Femur (tissue), 1 donor: ENCODE measurements at regions not wholly inside any gene's neighbourhood (a gene's known extent, or its start where the extent isn't known, plus 50 kb on each side); places are given as distances from the start of the nearest gene placed in this dataset.
"Not testable (repeated sequence)": the region's sequence is repeated elsewhere in the genome, so short reads cannot be mapped to it uniquely, and the experiment has no call there.

Experiments used
- DNase-seq: peaks from one replicate; pipeline ENCODE4 v3.0.0-alpha.2; 2017

DNA sequence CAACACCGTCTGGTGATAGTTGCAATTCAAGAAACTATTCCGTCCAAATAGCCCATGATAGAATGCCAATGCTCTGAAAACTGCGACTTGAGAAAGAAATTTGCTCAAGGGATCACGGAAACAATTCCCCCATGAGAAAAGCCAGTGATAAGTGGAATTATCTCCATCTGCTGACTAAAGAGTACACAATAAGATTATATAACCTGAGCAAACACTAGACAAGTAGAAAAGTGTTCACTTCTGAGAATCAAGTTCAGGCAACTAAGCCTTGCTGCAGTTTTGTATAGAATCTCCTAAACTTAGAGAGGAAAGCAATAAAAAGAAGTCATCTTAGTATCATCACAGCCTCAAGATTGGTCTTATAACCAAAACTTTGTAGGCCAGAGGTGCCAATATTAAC is 336.3 kb upstream of the NRXN1 start:
- no peak for DNase-seq

GRCh38 chr2:51350100-51350499 is 318.2 kb upstream of the NRXN1 start:
- DNase-seq = no peak

DNA sequence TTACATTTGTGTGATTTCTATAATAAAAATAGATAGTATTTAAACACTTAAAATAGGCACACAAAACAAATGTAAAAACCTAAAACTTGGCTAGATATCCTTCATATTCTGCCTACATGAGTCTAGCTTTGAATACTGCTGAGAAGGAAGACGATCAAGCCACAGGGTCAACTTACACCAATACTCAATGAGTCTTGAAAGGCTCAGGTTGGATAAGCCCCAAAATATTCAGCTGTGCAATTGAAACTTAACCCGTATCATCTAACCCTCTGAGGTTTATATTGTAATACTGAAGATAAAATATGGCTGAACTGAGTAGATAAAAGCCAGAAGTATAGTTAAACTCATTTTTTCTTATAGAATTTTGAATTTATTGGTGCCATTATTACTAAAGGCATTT is 313.0 kb upstream of the NRXN1 start:
- no peak for DNase-seq

GRCh38 chr2:51335087-51336058 is 303.4 kb upstream of the NRXN1 start:
- no peak for DNase-seq

DNA sequence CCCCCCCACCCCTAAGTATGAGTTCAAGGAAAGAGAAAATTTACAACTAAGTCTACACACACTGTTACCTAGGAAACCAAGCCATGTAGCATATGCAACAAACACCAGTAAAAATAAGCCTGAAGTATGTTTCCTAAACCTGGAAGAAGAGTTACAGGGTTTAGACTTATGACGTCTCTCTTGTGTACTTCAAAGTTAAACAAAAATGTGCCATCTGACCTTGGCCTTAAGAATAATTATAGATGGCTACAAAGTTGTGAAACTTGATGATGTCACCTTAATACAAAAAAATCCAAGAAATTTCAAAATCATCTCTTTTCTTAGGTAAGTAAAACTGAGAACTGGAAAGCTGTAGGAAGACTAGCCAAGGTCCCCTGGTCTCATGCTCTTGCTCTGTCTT is 297.6 kb upstream of the NRXN1 start:
- DNase-seq = no peak

DNA sequence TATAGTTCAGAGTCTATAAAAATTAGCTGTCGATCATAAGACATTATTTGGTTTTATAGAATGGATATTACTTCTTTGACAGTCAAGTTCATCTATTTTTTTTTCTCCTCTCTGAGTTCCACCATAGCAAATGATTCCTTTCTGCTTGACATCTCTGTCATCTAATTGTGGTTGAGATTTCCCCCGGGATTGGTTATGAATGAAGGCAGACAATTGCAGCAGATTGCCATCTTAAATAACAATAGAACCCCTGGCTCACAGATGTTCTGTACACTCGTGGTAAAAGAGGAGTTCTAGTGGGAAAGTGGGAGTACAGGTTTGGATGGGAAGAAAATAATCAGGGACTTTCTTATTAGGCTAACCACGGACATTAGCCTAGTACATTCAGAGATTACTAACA is 292.1 kb upstream of the NRXN1 start:
- no peak for DNase-seq

DNA sequence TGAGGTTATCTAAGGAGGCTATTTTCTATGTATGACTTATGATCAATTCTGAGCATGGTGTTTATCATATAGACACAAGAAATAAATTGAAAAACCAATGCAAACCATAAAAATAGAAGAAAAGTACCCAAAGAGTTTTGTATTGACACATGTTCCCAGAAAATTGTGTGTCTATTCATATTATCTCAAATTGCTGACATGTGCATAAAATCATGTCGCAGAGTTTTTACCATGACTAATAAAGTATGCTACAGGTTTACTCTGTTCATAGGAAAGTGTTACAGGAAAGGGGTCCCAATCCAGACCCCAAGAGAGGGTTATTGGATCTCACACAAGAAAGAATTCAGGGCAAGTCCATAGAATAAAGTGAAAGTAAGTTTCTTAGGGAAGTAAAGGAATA is 290.7 kb upstream of the NRXN1 start:
- no peak for DNase-seq

DNA sequence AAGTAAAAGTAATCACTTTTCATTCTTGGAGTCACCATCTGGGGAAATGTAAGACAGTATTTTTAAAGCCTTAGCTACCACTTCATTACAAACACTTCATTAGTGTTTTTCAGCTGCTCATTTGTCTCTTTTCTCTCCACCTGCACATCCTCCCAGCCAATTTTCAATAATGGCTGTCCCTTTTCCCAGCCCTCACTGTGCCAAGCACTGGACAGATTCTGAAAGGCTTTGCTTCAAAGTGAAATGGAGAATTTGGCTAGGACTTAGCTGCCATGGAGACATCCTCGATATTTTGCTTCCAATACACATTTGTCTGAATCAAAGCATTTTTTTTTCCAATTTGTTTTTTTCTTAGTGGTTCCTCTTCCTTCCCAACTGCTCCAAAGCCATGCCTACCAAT is 272.4 kb upstream of the NRXN1 start:
- peak; percentile 32 for DNase-seq

DNA sequence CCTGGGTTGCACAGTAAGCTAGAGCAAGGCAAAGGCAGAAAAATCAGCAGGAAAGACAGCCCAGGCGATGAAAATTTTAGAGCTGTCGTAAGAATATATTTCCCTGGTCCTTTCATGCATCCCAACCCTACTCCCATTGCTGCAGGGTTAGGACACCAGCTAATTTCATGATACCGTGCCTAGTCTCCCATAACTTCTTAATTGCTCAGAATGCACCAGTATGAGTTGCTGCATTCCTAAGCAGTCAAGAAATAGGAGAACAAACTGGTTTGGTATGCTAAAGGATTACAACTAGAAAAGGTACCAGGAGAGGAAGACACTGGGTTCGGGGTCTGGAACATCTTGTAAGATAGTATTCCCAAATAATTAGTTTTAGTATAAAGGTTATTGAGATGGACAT is 269.4 kb upstream of the NRXN1 start:
- DNase-seq = no peak

DNA sequence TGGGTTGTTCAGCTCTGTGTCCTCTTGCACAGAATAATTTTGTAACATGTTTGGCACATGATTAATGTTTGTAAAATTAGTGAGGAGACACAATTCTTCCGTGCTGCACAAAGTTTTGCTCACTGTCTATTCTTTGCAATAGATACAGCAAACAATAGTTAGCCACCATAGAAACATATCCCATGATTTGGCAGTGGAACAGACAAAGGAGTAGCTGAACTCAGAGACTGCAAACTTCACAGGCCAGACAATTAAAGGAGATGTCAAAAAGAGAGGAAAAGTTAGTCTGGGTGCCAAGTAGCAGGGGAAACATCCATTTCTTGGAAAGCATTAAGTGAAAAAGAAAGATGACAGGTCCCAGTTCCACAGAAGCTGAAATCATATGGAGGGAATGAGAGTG is 267.4 kb upstream of the NRXN1 start:
- DNase-seq = no peak

GRCh38 chr2:51297488-51297887 is 265.6 kb upstream of the NRXN1 start:
- DNase-seq = no peak

DNA sequence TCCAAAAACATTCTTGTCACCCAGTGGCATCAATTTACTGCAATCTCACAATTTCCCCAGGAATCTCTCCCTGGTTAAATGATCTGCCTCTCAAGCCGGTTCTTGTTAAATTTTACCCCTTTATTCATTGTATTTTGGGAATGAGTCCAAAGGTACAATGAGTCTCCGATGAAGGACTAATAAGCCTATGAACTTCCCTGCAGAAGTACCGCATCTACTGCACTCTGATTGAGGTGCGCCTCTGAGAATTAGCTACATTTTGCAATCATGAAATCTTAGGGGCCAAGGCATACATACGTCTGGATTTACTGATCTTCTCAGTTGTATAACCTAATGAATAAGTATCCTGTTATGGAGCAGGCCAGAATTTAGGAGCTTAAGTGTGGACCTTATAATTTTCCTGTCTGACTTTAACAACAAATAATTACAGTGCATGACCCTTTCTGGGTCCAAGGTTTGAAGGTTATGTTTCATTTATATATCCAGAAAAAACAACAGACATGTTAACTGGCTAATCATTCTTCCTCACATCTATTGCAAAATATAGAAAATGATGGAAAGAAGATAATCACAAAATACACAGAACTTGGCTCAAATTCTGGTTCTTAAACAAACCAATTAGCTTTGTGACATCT is 261.8 kb upstream of the NRXN1 start:
- no peak for DNase-seq

DNA sequence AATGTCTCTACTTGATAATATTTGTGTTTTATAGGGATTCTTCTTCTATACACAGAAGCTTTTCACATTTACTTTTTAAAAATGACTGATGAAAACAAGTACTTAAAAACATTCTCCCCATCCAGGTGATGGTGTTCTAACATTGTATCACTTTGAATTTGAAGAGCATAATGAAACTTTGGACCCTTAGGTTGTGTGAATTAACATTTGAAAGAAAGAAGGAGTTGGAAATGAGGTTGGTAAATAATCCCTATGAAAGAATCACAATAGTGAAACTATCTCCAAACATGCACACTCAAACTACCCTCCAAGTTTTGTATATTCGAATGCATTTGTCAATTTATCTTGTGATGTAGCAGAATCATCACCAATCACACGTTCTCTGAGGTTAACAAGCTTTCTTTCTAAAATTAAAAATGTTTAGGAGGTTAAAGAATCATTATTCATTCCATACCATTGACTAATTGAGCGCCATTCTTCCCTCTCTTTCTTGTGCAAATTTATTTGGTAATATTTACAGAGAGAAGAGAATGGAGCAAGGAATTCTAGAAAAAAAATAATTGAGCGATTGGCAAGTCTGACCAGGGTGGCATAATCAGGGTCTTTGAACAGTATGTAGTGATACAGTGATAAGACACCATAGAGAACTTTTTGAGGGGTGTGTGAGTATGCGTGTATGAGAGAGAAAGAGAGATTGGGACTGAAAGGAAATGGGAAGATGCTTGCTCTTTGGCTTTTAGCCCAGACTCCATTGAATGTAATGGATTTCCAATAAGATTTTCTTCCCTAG is 260.0 kb upstream of the NRXN1 start:
- no peak for DNase-seq

DNA sequence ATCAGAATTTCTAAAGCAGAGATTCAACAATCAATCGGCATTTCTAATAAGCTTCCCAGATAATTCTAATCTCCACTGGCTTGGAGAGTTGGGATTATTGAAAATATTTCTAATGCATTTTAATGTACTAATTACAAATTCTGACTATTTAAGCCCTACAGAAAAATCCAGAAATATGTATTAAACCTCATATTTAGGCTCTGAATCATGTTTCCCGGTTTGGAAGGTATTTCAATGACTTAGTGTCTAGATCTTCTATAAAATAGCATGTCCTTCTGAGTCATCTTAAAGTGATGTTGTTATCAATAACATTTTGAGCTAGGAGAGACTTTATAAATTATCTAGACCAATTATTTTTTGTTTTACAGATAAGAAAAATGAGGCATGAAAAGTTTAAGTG is 258.8 kb upstream of the NRXN1 start:
- DNase-seq = no peak

GRCh38 chr2:51289045-51289444 is 257.1 kb upstream of the NRXN1 start:
- DNase-seq = no peak

DNA sequence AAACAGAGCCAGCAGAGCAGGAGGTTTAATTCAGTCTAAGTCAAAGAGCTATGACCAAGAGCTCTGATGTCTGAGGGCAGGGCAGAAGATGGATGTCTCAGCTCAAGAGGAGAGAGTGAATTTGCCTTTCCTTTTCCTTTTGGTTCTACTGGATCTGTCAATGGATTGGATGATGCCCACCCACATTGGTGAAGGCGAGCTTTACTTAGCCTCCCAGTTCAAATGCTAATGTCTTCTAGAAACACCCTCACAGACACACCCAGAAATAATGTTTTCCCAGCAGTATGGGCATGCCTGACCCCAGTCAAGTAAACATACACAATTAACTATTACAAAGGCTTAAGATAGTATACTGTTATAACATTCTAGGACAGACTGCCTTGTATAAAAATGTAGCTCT is 236.3 kb upstream of the NRXN1 start:
- DNase-seq = no peak

DNA sequence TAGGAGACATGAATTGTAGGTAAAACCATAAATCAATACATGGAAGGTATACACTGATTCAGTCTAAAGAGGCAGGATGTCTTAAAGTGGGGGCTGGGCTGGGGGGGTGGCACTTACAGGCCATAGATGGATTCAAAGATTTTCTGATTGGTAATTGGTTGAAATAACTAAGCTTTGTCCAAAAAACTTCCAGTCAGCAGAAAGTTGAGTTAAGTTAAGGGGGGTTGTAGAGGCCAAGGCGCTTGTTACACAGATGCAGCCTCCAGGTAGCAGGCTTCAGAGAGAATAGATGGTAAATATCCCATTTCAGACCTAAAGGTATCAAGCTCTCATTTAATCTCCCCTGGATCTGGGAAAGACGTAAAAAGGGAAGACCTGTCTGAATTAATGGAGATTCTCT is 233.6 kb upstream of the NRXN1 start:
- DNase-seq = no peak

DNA sequence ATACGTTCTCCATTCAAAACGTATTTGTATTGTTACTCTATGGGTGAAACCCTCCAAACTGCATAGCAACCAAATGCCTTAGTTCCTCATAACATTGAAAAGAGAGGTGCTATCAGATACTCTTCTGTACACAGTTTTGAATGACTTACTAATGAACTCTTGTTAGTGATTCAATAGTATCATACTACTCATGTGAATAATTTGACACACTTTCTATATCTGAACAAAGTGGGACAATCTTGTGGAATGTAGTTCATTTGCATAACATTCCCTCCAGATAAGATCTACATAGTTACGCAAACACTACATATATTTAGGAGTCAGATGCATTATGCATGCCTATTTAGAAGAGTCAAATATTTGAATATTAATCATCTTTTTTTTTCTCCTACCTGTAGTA is 232.0 kb upstream of the NRXN1 start:
- no peak for DNase-seq

GRCh38 chr2:51263101-51263500 is 231.2 kb upstream of the NRXN1 start:
- not testable (repeated sequence) for DNase-seq

DNA sequence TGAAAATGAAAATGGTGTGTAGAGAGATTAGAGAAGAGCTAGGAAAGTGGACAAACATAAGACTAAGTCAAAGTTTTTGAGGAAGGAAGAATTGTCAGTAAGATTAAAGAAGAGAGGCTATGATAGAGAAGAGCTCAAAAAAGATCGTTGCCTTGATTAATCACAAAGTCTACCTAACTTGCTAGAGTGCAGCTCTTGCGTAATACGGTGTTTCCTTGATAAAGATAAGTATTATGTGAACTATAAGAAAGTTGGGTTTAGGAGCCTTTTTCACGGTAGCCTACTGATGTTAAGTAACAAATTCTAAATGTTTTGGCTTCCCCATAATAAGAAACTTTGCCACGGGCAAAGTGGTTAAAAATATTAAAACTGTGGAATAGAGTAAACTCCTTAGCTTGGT is 226.4 kb upstream of the NRXN1 start:
- DNase-seq = no peak

- no peak for DNase-seq
These were observed 224.8 kb upstream of the NRXN1 start for GRCh38 chr2:51256736-51257135.

GRCh38 chr2:51251356-51251755 is 219.4 kb upstream of the NRXN1 start:
- no peak for DNase-seq

GRCh38 chr2:51247252-51247805 is 215.4 kb upstream of the NRXN1 start:
- no peak for DNase-seq
